Heart right ventricle (tissue), 16 donors: ENCODE measurements at regions not wholly inside any gene's neighbourhood (a gene's known extent, or its start where the extent isn't known, plus 50 kb on each side); places are given as distances from the start of the nearest gene placed in this dataset.

Experiments
- ATAC-seq, 8 donors: fragments of 200-7000 bp; cut with Tn5 transposase; one replicate each; pipeline ENCODE4 v1.9.1; 2020; ENCODE audit warnings: mild to moderate bottlenecking in 8 of 8, moderate library complexity in 8 of 8, moderate number of reproducible peaks in 1 of 8
- DNase-seq, 2 donors: peaks; one replicate each; pipeline ENCODE4 v3.0.0-alpha.2; 2020
- H3K27ac ChIP-seq, 10 donors: fragments of 200-600 bp; sonication (generic) in 2 of 10; one replicate each; pipeline versions ENCODE4 v1.5.0 to v1.8.0; 2020 to 2022; ENCODE audit warnings: mild to moderate bottlenecking in 3 of 10
- H3K27me3 ChIP-seq, 7 donors: fragments of 200-600 bp; one replicate each; pipeline ENCODE4 v1.8.0; 2021 to 2022; ENCODE audit warnings: mild to moderate bottlenecking in 2 of 7
- H3K36me3 ChIP-seq, 9 donors: fragments of 200-600 bp; sonication (generic) in 1 of 9; one replicate each; pipeline versions ENCODE4 v1.5.0 to v1.8.0; 2020 to 2022; ENCODE audit warnings: mild to moderate bottlenecking in 2 of 9
- H3K4me1 ChIP-seq, 9 donors: fragments of 200-600 bp; sonication (generic) in 1 of 9; one replicate each; pipeline versions ENCODE4 v1.5.0 to v1.8.0; 2020 to 2022; ENCODE audit warnings: mild to moderate bottlenecking in 4 of 9
- H3K4me3 ChIP-seq, 10 donors: fragments of 200-600 bp; sonication (generic) in 2 of 10; one replicate each; pipeline versions ENCODE4 v1.5.0 to v1.8.0; 2020 to 2022; ENCODE audit warnings: mild to moderate bottlenecking in 7 of 10, moderate library complexity in 2 of 10
- H3K9me3 ChIP-seq, 11 donors: fragments of 200-600 bp in 10 of 11; sonication (generic) in 2 of 11; one replicate each; pipeline versions ENCODE4 v1.5.0 to v1.8.0; 2013 to 2022; ENCODE audit warnings: mild to moderate bottlenecking in 2 of 11, control low read depth in 1 of 11, moderate library complexity in 1 of 11
- WGBS, 2 donors: extraction: QIAGEN DNeasy Blood & Tissue Kit; methylation state at CpG; one replicate each; pipeline ENCODE4 v1.1.7; 2013; ENCODE audit warnings: inconsistent platforms in 1 of 2; 5-methylcytosine and 5-hydroxymethylcytosine counted together
- intact Hi-C, 10 donors: fragments of 100-400 bp; cut with DNase I; formaldehyde crosslinking; loops; one replicate each; pipeline versions ENCODE4 v1.11.1 to v1.14.2; 2022
- TF ChIP-seq, protein P1 (sequence below), 9 donors: fragments of 200-600 bp; sonication (generic) in 2 of 9; IDR thresholded peaks; one replicate each; pipeline versions ENCODE4 v1.5.0 to v1.8.0; 2021 to 2022; ENCODE audit warnings: antibody characterized with exemption in 9 of 9, mild to moderate bottlenecking in 5 of 9, moderate library complexity in 1 of 9
- donor health status: Arrhythmogenic right ventricular cardiomyopathy.
- donor health status: ischemic (EF 13 %, LVEDD 7.1; RV severe dilation, severe dysfunction).
- donor health status: healthy with polysubstance abuse.
- donor health status: DM: no; HTN: yes; CAD: no.
- donor health status: DM: no; HTN: no; CAD: no.
- donor health status: ischemic (EF 25% LVEDD 6.9; RV normal size, moderate dysfunction).
- donor health status: ischemic (EF 25% LVEDD 5.7; RV mildly dilated, moderate dysfunction).
- donor health status: healthy.
- donor health status: DM: yes; HTN: yes; CAD: no.
- donor health status: Ischemic cardiomyopathy.
- donor health status: ischemic (EF 35%, LVEDD 5.7; RV mildly dilated, moderate dysfunction).
- donor health status: nonischemic (EF 11% LVEDD 7.7; RV severe dilation, severe dysfunction).
- donor health status: DM: yes; HTN: yes; CAD: no.
- donor health status: PGD.
- donor health status: ischemic (EF 29% LVEDD 5.4; RV normal size, mild dysfunction).
- donor health status: nonischemic (EF 23%, LVEDD 6.1; RV moderate dilation, normal function).

DNA sequence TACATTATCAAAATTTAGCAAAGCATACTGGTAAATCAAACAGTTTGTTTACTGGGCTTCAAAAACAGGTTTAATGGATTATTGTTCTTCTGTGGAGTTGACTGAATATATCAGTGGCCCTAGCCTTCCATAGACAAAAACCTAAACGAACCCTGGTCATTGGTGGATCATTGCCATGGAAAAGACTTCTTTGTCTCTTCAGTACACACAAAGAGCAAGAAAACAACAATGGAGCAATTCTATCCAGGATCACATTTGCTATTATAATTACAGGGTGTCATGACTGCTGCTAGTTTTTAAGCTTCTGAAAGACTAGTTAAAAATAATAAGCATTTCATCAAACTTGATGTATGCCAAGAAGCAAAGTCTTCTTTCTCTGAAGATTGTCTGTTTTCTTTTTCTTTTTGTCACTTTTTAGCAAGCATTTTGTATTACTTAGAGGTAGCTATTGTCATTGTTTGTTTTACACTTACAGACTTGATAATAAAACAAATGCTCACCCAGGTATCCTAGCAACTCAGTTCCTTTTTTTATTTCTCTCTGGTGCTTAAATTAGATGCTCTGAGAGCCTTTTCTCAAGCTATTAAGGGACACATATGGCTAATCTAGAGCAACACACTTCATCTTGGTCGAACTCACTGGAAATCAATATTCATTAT is 1228.7 kb upstream of the DDX18 start:
- H3K27me3 ChIP-seq, result no peaks in the 10 kb centered on the region
- H3K4me1 ChIP-seq, result no peaks in the 10 kb centered on the region
- intact Hi-C loops, result no loop called here
- 28 to 53% methylated on average over 2 of the region's 2 CpGs for WGBS, 2 donors
- TF ChIP-seq, protein P1, sequence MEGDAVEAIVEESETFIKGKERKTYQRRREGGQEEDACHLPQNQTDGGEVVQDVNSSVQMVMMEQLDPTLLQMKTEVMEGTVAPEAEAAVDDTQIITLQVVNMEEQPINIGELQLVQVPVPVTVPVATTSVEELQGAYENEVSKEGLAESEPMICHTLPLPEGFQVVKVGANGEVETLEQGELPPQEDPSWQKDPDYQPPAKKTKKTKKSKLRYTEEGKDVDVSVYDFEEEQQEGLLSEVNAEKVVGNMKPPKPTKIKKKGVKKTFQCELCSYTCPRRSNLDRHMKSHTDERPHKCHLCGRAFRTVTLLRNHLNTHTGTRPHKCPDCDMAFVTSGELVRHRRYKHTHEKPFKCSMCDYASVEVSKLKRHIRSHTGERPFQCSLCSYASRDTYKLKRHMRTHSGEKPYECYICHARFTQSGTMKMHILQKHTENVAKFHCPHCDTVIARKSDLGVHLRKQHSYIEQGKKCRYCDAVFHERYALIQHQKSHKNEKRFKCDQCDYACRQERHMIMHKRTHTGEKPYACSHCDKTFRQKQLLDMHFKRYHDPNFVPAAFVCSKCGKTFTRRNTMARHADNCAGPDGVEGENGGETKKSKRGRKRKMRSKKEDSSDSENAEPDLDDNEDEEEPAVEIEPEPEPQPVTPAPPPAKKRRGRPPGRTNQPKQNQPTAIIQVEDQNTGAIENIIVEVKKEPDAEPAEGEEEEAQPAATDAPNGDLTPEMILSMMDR (IDR thresholded peaks at IDR 0.05), result no peak
- peaks cover 0 to 44% (median 0%) of the 10 kb centered on the region in 11 donors for H3K9me3 ChIP-seq
- DNase-seq (no peak), ATAC-seq (no peak)
- H3K4me3 ChIP-seq, result no peak overlapping the region
- no peaks in the 10 kb centered on the region for H3K36me3 ChIP-seq
- H3K27ac ChIP-seq, result no peak overlapping the region

DNA sequence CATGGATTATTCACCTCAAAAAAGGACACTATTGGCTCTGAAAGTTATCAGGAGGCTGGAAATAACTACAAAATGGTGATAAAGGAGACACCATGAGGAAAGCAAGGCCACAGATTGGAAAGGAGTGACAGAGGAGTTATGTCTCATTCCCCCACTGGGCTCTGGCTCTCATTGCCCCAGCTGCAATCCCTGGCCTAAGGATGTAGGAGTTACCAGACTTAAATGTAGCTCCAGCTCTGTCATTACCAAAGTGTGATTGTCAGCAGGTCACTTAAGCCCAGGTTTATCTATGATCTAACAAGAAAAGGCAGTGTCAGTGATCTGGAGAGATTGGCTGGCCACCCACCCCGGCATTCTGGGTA is 1228.2 kb upstream of the DDX18 start:
- Histone ChIP-seq H3K4me1 (no peaks in the 10 kb centered on the region), H3K9me3 (peaks cover 0 to 43% (median 0%) of the 10 kb centered on the region in 11 donors), H3K4me3 (no peak overlapping the region), H3K36me3 (no peaks in the 10 kb centered on the region), H3K27me3 (no peaks in the 10 kb centered on the region), H3K27ac (no peak overlapping the region)
- TF ChIP-seq, protein P1 (IDR thresholded peaks at IDR 0.05), result no peak
- DNase-seq, result no peak
- no peak for ATAC-seq
- WGBS, 2 donors, result 59 to 64% methylated on average over 1 of the region's 1 CpG
- intact Hi-C loops, result no loop called here
